GM18861 (cell line): ENCODE measurements at regions not wholly inside any gene's neighbourhood (a gene's known extent, or its start where the extent isn't known, plus 50 kb on each side); places are given as distances from the start of the nearest gene placed in this dataset.
"Not testable (repeated sequence)": the region's sequence is repeated elsewhere in the genome, so short reads cannot be mapped to it uniquely, and the experiment has no call there.

Source experiments
- ATAC-seq: cut with Tn5 transposase; IDR thresholded peaks from one replicate; pipeline ENCODE4 v1.9.1; 2021; ENCODE audit not compliant: unreplicated experiment

DNA sequence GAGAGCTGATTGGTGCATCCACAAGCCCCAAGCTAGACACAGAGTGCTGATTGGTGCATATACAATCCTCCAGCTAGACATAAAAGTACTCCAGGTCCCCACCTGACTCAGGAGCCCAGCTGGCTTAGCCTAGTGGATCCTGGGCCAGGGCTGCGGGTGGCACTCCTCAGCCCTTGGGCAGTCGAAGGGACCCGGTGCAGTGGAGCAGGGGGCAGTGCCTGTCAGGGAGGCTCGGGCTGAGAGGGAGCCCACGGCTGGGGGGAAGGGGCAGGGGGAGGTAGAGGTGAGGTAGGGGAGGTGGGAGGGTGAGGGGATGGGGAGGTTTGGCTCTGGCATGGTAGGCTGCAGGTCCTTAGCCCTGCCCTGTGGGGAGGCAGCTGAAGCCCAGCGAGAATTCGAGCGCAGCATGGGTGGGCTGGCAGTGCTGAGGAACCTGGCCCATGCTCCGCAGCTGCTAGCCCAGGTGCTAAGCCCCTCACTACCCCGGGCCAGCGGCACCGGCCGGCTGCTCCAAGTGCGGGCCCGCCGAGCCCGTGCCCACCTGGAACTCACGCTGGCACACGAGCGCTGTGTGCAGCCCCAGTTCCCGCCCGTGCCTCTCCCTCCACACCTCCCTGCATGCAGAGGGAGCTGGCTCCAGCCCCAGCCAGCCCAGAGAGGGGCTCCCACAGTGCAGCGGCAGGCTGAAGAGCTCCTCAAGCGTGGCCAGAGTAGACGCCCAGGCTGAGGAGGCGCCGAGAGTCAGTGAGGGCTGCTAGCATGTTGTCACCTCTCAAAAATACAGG is 742.8 kb downstream of the FAM181B start:
- no peak for ATAC-seq

DNA sequence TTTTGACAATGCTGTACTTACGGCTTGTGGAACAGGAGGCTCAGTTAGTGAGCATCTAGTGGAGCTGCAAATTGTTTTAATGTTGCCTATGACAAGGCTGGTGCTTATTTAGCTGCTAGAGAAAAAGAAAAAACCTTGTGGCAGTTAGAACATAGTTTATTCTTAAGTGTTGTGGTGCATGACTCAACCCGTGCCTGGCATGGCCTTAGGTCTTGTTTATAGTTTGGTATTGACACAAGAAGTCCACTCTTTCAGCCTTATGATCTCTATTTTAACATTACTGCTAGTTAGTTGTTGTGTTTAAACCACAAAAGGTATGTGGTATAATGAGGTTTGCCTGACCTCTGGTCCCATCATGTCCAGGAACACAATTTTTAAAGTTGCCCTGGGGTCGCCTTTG is 744.6 kb downstream of the FAM181B start:
- ATAC-seq, result no peak

DNA sequence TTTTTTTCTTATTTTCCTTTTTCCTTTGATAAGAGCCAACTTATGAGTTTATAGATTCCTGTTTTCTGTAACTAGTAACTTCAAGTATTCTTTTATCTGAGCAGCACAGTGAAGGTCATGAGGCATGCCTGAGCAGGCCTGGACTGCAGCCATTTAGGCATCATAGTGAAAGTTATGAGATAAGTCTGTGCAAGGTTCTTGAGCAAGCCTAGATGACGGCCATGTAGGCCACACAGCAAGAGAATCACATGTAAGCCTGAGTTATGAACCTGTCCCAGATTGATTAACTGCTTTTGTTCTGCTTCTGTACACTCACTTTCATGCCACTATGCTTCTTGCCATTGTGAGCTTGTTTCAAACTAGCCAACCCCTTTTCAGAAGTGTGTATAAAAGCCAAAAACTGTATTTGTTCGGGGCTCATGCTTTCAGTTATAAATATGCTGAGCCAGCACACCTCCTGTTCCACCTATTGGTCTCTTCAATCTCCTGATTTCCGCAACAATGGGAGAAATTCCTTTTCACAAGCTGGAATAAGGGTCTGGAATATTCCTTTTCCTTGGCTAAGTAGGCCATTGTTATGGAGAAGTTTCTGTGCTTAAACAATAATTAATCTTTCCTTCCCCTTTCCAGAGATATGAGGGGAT is 745.7 kb downstream of the FAM181B start:
- peak; percentile 68 for ATAC-seq

DNA sequence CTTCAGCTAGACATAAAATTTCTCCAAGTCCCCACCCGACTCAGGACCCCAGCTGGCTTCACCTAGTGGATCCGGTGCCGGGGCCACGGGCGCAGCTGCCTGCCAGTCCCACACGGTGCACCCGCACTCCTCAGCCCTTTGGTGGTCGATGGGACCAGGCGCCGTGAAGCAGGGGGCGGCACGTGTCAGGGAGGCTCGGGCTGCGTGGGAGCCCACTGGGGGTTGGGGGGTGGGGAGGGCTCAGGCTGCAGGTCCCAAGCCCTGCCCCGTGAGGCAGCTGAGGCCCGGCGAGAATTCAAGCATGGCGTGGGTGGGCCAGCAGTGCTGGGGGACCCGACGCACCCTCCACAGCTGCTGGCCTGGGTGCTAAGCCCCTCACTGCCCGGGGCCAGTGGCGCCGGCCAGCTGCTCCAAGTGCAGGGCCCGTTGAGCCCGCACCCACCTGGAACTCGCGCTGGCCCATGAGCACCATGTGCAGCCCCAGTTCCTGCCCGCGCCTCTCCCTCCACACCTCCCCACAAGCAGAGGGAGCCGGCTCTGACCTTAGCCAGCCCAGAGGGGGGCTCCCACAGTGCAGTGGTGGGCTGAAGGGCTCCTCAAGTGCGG is 747.0 kb downstream of the FAM181B start:
- no peak for ATAC-seq

DNA sequence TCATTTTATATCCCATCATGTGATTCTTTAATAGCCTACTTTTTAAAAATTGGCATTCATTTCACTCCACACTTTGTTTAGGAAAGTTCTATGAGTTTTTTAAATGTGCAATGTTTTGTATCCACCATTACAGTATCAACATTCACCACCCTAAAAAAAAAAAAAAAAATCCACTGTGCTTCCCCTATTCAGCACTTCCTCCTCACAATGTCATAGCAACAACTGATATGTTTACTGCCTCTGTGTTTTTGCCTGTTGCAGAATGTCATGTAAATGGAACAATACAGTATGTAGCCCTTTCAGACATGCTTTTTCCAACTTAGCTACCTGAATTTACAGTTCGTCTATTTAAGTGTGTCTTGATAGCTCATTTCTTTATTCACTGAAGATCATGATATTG is 754.2 kb downstream of the FAM181B start:
- ATAC-seq, result no peak

DNA sequence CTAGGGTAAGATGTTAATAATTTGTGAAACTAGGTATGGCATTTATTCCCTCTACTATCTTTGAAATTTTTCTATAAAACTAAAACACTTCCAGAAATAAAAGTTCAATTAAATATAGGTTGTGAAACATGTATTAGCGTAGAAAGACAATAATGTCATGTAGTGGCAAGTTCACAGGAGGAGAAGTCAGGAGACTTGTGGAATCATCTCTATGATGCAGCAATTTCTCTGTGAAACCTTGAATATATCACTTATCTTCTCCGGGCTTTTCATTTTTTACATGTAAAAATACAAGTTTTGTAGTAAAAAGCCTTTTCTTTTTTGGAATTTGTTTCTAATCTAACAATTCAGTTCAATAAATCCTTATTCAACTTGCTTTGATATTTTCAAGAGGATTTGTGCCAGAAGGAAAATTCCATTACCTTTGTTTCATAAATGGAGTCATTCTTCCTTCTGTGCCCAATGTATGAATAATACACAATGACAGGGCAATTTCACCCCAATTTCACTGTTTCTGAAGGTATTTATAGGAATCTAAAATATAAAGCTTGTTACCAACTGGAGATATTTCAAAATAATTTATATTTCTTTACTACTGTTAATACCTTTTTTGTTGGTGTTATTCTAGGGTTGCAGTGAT is 758.3 kb downstream of the FAM181B start:
- ATAC-seq, result no peak

DNA sequence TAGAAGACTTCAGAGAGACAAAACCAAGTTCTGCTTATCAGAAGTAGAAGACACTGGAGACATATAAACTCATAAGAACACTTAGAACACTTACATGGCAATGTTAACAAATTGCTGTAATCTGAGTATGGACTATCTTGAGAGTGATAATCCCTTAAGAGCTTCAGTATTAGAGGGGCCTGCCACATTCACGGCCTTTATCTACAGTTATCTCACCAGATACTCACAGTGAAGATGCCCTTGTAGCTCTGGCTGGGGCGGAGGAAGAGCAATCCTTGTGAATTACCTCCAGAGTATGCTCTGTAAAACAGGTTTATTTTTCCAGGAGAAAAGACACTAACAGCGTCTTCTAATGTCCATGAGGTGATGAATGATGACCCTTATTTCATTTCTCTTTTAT is 762.8 kb downstream of the FAM181B start:
- no peak for ATAC-seq

DNA sequence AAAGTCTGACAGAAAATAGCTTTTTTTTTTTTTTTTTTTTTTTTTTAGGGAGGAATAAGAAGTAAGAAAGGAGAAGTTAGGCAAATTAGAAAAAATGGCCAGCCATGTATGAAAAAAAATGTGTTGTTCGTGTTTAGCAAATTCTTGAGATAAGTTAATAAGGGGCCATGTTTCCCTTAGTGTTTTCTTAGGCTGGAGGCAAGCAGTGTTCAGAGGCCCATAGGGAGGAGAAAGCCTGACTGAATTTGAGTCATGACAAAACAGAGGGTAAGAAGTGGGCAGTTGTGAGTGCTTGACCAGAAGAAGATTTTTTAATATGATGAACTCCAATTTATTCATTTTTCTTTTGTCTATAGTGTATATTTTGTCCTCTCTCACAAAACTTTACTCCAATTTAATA is 766.4 kb downstream of the FAM181B start:
- ATAC-seq, result no peak

DNA sequence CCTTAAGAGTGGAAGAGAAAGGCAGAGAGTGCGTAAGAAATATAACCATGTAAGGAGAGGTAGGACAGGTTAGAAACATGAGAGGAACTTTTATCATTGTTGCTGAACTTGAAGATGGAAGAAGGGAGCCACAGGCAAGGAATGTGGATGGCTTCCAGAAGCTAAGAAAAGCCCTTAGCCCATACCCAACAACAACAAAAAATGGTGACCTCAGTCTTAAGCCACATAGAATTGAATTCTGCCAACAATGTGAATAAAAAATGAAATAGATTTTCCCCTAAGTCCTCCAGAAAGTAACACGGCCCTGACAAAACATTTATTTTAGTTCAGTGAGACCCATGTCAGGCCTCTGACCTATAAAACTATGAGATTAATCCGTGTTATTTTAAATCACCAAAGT is 767.3 kb downstream of the FAM181B start:
- ATAC-seq, result no peak

DNA sequence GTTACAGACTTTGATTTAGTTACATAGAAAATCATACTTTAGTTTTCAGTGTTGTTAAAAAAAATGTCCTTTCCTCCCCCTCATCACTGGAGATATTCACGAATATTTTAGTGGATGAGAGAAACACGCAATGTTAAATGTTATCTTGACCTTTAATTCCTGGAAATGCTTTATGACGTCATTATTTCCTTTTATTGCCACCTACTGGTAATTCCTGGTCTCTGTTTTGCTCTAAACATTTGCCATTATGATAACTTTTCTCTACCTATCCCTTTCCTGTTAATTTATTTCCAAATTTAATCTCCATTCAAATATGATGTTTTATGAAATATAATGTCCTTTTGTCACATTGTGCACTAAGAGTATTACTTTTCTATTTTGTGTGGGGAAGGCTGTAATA is 770.6 kb downstream of the FAM181B start:
- peak; percentile 59 for ATAC-seq

DNA sequence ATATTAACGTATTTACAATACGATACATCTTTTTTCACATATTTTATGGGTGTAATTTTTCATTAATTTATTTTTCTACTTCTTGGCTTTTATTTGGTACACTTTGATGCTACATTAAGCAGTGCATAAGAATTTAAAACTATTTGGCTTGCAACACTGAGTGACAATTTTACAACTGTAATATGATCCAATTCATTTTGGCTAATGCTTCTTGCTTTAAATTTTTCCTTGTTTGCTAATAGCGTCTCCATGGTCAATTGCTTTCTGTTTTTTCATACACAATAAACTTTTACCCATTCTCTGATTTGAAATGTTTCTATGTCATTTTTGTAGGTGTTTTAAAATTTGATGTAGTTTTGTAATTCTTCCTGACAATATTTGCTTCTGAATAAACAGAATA is 773.2 kb downstream of the FAM181B start:
- no peak for ATAC-seq

DNA sequence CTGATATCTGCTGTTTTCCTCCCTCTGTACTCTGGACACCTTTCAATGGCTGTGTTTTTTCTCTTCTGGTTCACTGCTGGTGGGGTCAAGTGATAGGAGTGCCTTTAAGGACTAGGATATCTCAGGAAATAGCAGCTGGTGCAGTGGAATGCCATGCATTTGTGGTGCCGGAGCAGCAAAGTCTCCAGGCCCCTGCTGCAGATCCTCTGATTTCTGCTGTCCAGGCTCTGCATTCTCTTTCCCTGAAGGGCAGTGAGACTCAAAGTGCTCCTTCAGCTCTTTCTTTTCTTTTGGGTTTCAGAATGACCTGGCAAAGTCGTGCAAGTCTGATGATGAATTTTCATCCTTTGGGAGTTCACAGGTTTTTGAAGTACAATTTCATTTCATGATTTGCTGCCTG is 774.3 kb downstream of the FAM181B start:
- ATAC-seq, result no peak

DNA sequence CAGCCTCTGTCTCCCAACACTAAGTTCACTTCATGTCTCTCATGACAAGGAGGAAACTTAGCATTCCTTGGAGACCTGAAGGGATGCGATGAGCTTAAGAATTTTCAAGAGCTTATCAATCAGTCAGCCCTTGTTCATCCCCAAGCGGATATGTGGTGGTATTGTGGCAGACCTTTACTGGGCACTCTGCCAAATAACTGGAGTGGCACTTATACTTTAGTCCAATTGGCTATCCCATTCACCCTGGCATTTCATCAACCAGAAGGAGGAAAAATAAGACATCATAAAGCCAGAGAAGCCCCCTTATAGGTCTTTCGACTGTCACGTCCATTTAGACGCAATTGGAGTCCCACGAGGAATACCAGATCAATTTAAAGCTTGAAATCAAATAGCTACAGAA is 779.4 kb downstream of the FAM181B start:
- not testable (repeated sequence) for ATAC-seq

DNA sequence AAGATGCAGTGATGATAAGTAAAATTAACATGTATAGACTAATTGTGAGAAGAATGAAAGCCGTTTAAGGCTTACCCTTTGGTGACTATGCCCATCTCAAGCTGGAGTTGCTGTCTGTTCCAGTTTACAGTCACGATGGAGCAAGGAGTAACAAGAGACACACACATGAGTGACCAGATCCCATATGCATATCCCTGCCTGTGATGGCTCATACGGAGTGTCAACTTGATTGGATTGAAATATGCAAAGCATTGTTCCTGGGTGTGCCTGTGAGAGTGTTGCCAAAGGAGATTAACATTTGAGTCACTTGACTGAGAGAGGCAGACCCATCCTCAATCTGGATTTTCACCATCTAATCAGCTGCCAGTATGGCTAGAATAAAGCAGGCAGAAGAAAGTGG is 786.8 kb downstream of the FAM181B start:
- no peak for ATAC-seq

DNA sequence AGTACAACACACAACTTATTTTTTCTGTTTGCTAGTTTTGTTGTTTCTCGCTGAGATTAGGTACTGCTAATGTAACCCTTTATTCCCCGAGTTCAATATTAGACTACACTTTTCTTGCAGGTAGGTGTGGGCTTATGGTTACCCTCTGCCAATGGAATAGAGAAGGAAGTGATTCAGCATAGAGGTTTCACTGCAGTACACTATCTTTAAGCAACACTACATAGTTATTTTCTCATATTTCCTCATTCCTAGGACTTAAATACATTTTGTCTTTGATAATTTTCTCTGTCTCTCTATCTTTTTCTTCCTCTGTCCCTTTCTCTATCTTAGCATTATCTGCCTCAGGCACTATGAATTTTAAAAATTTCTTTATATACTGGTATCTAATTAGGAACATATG is 791.0 kb downstream of the FAM181B start:
- no peak for ATAC-seq

DNA sequence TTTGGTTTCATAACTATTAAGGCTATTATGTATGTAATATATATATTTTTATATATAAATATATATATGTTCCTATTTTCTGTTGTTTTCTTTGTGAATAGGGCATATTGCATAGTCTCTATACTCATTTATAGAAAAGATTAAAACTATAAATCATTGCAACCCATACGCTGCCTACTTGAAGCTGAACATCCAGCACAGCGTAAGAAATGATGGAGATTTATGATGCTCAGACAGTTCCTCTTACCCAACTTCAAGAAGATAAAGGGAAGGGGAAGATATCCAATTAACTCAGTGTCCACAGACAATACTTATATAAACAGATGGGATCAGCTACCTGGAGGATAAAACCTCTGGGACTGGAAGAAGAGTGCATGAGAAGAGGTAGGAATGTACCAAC is 791.7 kb downstream of the FAM181B start:
- no peak for ATAC-seq

DNA sequence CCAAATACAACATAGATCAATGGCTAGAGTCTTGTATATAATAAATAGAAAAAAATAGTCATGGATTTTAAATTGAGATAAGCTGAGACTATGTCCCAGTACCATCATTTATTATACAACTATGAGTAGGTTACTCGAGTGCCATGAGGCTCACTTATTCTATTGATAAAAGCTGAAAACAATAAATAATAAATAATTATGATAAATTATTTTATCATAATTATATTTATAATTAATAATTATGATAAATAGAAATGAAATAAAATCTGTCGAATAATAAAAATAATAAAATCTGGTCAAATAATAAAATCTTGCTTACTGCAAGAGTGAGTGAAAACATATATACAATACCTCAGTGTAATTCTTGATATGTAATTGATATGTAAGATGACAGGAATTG is 801.4 kb downstream of the FAM181B start:
- ATAC-seq, result no peak

DNA sequence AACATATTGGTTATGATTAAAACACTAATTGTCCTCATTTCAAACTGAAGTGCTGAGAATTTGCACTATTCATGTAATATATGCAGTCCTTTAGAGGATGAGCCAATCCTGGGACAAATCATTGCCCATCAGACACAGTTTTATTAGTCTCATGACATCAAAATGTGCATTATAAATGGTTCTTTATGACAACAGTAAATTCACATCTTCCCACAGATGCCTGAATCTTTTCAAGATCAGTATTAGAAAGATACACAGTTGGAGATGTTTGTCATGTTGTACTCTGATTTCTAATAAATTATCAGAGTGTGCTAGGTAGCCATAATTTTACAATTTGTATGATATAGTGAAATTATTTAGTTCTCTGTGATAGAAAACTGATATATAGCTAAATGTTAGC is 813.5 kb downstream of the FAM181B start:
- ATAC-seq, result no peak

DNA sequence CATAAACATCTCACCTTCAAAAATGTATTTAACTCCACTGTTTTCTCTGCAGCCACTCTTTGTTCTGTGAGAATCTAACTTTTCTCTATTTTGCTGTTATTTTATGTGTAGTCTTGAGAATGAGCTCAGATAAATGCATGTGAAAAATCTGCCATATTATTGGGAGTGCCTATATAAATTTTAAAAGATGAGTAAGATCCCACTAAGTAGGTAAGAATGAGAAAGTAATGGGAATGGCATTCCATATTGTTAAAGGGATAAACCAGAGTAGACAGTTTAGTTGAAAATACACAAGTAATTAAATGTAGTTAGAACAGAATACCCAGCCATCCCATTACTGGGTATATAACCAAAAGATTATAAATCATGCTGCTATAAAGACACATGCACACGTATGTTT is 817.2 kb downstream of the FAM181B start:
- ATAC-seq, result no peak

DNA sequence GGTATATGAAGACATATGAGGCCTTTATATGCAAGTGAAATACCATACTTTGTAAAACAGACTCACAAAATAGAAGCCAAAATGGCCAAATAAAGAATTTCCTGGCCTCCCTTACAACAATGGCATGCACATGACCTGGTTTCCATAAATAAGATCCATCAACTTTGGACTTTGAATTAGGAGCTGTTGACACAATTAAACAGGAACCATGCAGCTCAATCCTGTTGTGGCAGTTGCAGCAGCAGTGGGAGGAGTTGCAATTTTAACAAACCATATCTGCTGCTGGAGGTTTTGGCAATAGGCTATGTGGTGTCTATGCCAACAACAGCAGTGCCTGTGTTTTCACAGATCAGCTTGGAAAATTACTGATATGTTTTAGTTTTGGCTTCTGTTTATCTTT is 818.6 kb downstream of the FAM181B start:
- ATAC-seq, result no peak

DNA sequence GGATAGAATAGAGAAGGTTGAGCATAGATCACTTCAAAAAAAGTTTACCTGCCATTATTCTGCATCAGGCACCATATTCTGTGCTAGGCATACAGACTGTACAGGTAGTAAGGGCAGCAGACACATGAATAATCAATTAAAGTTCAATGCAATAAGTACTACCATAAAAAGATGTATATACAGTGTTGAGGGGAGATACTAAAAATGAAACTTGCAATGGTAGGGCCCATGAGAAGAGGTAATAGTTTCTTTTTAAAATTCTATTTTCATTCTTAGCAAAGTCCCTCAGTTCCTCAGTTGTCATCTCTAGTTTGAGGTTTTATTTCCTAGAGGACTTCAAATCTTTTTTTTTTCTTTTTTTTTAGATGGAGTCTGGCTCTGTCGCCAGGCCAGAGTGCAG is 819.9 kb downstream of the FAM181B start:
- no peak for ATAC-seq

DNA sequence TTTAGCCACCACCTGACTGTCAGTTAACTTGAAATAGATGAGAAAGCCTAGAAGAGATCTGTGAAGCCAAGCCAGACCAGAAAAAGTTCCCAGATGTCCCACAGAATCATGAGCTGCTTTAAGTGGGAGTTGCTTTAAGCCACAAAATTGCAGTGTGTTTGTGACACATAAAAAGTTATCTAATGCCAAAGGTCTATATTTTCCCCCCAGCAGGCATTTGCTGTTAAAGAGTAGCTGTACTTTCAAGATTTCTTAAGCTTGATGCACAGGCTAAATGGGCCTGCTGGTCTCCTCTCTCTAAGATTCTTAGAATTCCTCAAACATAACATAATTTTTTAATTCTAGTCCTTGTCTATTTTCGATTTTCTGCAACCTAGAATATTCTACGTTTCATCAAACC is 825.7 kb downstream of the FAM181B start:
- no peak for ATAC-seq
